ENCODE measurements at regions not wholly inside any gene's neighbourhood (a gene's known extent, or its start where the extent isn't known, plus 50 kb on each side); places are given as distances from the start of the nearest gene placed in this dataset.

DNA sequence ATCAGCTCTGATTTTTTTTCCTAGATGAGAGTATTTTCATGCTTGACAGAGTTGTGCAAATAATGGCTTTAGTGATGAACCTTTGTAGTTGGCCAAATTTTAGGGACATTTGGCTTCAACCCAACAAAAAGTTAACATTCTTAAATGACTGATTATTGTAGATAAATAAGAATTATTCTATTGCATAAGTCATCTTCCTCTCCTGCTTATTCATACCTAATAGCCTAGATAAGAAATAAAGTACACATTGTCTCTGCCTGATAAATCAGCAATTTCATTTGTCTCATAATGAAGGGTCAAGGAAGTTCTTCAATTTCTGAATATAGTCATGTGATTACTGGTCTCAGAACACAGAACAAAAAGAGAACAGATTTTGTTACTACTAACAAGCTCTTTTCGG, 428.9 kb upstream of the IL12A start:
- Mint-ChIP-seq H3K27ac (no peak overlapping the region), H3K27me3 (no peaks in the 10 kb centered on the region), H3K4me1 (ENCODE audit: low read depth) (no peaks in the 10 kb centered on the region), H3K9me3 (peaks cover 2% of the 10 kb centered on the region), H3K4me3 (no peak overlapping the region), H3K36me3 (ENCODE audit: low read depth) (no peaks in the 10 kb centered on the region)
- ChIA-PET POLR2A (no interaction called here), CTCF (no interaction called here)
- intact Hi-C loops (cut with micrococcal nuclease): no loop called here
- ATAC-seq (no peak), DNase-seq (no peak)
- no peak for TF ChIP-seq CTCF (IDR thresholded peaks at IDR 0.05)

- ATAC-seq: no peak
- CTCF ChIA-PET: no interaction called here
- Mint-ChIP-seq H3K4me3 (no peak overlapping the region), H3K9me3 (no peaks in the 10 kb centered on the region), H3K27ac (no peak overlapping the region), H3K27me3 (no peaks in the 10 kb centered on the region), H3K4me1 (ENCODE audit: low read depth) (no peaks in the 10 kb centered on the region), H3K36me3 (ENCODE audit: low read depth) (no peaks in the 10 kb centered on the region)
- DNase-seq: no peak
- POLR2A ChIA-PET: no interaction called here
- no peak for TF ChIP-seq CTCF (IDR thresholded peaks at IDR 0.05)
- intact Hi-C loops (cut with micrococcal nuclease): no loop called here
Observed at GRCh38 chr3:159560214-159560979, 428.2 kb upstream of the IL12A start.

DNA sequence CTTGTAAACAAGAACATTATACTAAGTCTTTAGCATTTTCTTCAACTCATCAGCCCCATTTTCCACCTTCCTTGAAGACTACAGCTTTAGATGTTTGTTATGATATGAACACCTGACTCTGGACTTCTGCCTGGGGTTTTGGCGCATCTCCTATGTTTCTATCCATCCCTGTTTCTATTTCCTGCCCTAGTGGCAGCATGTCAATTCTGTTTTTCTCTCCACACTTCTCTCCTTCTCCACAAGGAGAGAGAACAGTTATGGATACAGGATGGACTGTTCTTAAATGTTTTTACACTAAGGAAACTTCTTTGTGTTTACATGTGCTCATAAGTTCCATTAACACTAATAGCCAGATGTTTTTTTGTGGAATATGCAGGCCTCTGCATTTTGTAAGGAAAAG, 423.3 kb upstream of the IL12A start:
- Mint-ChIP-seq H3K9me3 (no peaks in the 10 kb centered on the region), H3K4me1 (ENCODE audit: low read depth) (no peaks in the 10 kb centered on the region), H3K27me3 (no peaks in the 10 kb centered on the region), H3K27ac (no peak overlapping the region), H3K36me3 (ENCODE audit: low read depth) (no peaks in the 10 kb centered on the region), H3K4me3 (no peak overlapping the region)
- ATAC-seq (no peak), DNase-seq (no peak)
- ChIA-PET CTCF (no interaction called here), POLR2A (no interaction called here)
- TF ChIP-seq CTCF (IDR thresholded peaks at IDR 0.05): no peak
- intact Hi-C loops (cut with micrococcal nuclease): no loop called here

DNA sequence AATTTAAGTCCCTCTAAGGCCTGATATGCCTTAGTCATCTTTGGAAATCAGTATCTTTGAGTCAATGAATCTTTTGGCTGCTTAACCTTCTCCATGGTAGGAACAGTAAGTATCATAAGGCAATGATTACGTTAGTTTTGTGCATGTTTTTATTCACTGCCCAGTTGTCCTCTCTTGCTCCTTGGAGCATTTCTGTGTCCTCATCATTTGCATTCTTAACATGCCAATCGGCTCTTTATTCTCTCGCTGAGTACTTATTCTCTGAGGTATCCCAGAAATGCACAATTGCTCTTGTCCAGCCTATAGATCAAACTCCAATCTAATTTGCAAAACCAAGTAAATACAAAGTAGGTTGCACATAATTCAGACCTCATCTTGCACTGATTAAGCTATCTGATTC, 405.0 kb upstream of the IL12A start:
- no peak for TF ChIP-seq CTCF (IDR thresholded peaks at IDR 0.05)
- H3K4me3 Mint-ChIP-seq: no peak overlapping the region
- no peaks in the 10 kb centered on the region for H3K9me3 Mint-ChIP-seq
- intact Hi-C loops (cut with micrococcal nuclease): no loop called here
- POLR2A ChIA-PET: no interaction called here
- no peaks in the 10 kb centered on the region for H3K36me3 Mint-ChIP-seq (ENCODE audit: low read depth)
- CTCF ChIA-PET: no interaction called here
- ATAC-seq (no peak), DNase-seq (no peak)
- no peak overlapping the region for H3K27ac Mint-ChIP-seq
- H3K27me3 Mint-ChIP-seq: no peaks in the 10 kb centered on the region
- H3K4me1 Mint-ChIP-seq (ENCODE audit: low read depth): no peaks in the 10 kb centered on the region

- ChIA-PET POLR2A (no interaction called here), CTCF (no interaction called here)
- Mint-ChIP-seq H3K4me1 (ENCODE audit: low read depth) (no peaks in the 10 kb centered on the region), H3K36me3 (ENCODE audit: low read depth) (no peaks in the 10 kb centered on the region), H3K27ac (no peak overlapping the region), H3K9me3 (no peaks in the 10 kb centered on the region), H3K4me3 (no peak overlapping the region), H3K27me3 (no peaks in the 10 kb centered on the region)
- ATAC-seq: no peak
- intact Hi-C loops (cut with micrococcal nuclease): no loop called here
- TF ChIP-seq CTCF (IDR thresholded peaks at IDR 0.05): no peak
- no peak for DNase-seq
Observed at GRCh38 chr3:159584421-159584820, 404.2 kb upstream of the IL12A start.
